Right renal cortex interstitium (tissue), 3 donors: ENCODE measurements at regions not wholly inside any gene's neighbourhood (a gene's known extent, or its start where the extent isn't known, plus 50 kb on each side); places are given as distances from the start of the nearest gene placed in this dataset.

Experiments
- DNase-seq, 3 donors: peaks; one replicate each; pipeline ENCODE4 v3.0.0-alpha.2; 2013; ENCODE audit warnings: low read depth in 3 of 3, low spot score in 2 of 3

- no peak for DNase-seq
Observed at GRCh38 chr4:108236264-108236663, 67.5 kb upstream of the LEF1 start.

GRCh38 chr4:108227923-108228322, 59.2 kb upstream of the LEF1 start:
- no peak for DNase-seq

GRCh38 chr4:108224611-108225053, 55.9 kb upstream of the LEF1 start:
- no peak for DNase-seq

- DNase-seq, result no peak
Observed at GRCh38 chr4:108223313-108223712, 54.6 kb upstream of the LEF1 start.

GRCh38 chr4:108219998-108220397, 51.3 kb upstream of the LEF1 start:
- no peak for DNase-seq
